HG03139 (cell line): ENCODE measurements at regions not wholly inside any gene's neighbourhood (a gene's known extent, or its start where the extent isn't known, plus 50 kb on each side); places are given as distances from the start of the nearest gene placed in this dataset.
"Not testable (repeated sequence)": the region's sequence is repeated elsewhere in the genome, so short reads cannot be mapped to it uniquely, and the experiment has no call there.

ENCODE experiments used
- ATAC-seq: cut with Tn5 transposase; IDR thresholded peaks from one replicate; pipeline ENCODE4 v1.9.1; 2021; ENCODE audit not compliant: unreplicated experiment

DNA sequence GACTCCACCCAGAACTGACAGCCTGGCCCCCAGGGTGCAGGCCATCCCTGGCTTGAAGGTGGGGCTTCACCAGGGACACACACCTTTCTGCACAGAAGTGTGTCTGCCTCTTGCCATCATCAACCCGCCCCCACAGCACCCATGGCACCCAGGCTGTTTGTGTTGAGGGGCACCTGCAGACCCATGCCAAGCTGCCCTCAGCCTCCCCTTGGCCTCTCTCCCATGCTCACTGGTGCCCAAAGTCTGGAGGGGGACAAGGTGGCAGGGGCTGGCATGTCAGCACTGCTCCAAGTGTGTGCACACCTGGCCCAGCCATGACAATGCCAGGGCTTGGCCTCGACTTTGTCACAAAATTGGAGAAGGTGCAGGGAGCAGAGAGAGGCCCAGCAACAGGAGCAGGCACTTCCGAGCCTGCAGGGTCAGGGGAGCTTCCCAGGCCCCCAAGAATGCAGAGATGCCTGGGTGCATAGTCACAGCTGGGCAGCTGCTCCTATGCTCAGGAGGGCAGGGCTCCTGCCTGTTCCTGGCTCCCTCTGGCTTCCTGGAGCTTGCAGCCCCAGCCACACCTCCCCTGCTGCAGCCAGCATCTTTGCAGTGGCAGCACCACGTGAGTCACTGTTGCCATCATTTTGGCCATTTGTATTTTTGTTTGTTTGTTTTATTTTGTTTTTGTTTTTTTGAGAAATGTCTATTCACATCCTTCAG lies 280.6 kb upstream of the UBE2E3 start:
- ATAC-seq, result no peak

DNA sequence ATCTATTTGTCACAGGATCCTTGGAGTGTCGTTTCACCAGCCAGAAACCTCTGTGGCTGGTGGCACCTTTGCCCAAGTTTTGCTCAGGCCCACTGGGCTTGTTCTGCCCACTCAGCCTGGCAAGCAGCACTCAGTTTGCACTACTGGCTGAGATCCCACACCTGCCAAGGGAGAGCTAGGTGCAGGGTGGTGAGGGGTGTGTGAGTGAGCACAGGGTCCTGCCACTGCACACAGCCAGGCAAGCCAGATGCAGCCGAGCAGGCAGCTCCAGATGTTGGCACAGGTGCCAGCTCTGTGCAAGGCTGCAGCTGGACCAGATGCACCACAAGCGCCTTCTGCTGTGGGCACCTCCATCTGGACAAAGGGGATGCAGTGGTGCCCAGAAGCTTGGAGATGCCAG lies 281.7 kb upstream of the UBE2E3 start:
- no peak for ATAC-seq

DNA sequence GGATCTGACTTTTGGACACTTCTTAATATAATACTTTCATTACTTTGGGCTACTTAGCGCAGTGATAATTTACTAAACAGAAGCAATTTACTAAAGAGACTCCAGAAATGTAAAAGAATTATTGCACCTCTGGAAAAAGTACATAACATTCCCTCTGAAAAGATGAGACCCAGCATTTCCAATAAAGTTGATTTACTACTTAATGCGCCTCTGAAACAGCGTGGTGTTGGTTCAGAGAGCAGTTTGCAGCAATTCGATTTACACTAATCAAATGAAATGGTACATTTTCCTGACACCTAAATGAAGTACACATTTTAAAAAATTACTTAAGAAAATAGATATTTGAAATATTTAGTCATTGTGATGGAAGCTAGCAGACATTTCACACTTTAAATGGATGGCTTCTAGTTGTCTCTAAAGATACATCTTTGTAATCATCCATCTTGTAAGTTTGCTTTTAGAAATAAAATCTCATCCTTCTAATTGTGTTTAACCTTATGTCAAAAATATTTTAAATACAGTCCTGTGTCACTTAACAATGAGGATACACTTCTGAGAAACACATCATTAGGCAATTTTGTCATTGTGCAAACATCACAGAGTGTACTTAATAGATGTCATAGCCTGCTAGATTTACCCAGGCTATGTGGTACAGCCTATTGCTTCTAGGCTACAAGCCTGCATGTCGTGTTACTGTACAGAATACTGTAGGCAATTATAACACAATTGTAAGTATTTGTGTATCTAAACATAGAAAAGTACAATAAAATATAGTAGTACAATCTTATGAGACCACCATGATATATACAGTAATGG lies 284.6 kb upstream of the UBE2E3 start:
- no peak for ATAC-seq

DNA sequence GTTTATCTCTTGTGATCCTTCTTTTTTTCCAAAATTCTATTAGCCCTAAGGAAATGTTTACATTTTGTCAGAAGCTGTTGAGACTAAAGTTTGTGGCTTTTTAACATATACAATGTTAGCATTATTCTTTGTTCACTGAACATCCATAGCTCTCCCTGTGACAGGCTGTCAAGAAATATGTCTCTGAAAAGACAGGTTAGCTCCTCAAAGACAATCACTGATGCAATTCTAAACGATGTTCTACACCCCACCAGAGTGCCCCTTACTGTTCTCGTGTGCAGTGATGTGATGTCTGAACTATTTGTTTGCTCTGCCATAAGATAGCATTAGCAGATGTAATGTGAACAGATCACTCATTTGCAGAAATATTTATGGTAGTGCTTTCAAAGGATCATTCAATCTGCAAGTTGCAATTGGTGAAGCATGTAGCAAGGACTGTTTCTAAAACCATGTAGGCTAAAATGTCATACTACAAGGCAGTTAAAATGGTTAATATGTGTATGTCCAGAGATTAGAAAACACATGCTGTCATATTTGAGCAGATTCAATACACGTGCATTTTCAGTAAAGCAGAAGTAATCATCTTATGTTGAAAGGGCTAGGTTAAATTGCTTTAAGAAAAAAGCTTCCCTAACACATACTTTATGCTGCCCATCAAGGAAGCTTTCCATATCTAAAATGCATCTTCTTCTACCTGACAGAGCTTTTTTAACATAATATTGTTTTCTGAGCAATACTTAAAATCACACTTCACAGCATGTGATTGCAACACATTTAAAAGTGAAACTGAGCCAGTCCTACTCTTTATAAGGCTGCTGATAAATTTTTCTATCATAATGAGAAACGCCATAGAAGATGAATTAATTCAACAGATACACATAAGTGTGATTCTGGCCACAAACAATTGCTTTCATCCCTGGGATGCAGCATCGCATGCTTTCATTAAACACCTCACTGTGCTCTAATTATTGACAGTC lies 285.7 kb upstream of the UBE2E3 start:
- no peak for ATAC-seq

DNA sequence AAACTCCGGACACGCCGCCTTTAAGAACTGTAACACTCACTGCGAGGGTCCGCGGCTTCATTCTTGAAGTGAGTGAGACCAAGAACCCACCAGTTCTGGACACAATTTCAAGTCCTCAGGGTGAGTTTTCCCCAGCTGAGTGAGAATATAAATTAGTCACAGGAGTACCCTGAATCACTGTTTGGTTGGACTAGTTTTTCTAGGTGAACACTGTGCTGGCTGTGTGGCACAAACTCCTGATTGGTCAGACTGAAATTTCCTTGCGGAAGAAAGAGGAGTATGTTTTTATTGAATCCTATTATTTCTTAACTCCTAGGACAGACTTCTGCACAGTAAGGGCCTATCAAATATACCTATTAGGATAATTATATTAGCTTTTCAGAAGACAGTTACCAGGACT lies 288.1 kb upstream of the UBE2E3 start:
- ATAC-seq, result no peak

DNA sequence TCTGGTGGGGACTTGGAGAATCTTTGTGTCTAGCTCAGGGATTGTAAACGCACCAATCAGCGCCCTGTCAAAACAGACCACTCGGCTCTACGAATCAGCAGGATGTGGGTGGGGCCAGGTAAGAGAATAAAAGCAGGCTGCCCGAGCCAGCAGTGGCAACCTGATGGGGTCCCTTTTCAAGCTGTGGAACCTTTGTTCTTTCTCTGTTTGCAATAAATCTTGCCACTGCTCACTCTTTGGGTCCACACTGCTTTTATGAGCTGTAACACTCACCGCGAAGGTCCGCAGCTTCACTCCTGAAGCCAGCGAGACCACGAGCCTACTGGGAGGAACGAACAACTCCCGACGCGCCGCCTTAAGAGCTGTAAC lies 288.6 kb upstream of the UBE2E3 start:
- not testable (repeated sequence) for ATAC-seq

DNA sequence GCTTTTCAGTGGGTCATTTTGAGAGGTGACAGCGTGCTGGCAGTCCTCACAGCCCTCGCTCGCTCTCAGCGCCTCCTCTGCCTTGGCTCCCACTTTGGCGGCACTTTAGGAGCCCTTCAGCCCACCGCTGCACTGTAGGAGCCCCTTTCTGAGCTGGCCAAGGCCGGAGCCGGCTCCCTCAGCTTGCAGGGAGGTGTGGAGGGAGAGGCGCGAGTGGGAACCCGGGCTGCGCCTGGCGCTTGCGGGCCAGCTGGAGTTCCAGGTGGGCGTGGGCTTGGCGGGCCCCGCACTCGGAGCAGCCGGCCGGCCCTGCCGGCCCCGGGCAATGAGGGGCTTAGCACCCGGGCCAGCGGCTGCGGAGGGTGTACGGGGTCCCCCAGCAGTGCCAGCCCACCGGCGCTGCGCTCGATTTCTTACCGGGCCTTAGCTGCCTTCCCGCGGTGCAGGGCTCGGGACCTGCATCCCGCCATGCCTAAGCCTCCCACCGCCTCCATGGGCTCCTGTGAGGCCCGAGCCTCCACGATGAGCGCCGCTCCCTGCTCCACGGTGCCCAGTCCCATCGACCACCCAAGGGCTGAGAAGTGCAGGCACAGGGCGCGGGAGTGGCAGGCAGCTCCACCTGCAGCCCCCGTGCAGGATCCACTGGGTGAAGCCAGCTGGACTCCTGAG lies 289.1 kb upstream of the UBE2E3 start:
- not testable (repeated sequence) for ATAC-seq

DNA sequence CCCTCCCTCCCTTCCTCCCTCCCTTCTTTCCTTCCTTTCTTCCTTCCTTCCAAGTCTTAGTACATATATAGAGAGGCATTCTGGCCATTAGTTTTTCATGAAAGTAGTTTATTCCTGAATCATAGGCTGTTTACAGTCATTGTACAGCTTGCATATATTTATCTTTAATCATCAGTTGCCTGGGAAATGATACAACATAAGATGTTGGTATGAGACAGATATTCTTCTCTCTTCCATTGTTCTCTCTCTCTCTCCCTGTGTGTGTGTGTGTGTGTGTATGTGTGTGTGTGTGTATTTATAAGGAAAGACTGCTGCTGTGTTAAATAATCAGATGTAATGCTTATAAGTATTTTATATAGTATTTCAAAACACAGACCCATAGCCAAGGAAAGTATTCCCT lies 289.8 kb upstream of the UBE2E3 start:
- no peak for ATAC-seq

DNA sequence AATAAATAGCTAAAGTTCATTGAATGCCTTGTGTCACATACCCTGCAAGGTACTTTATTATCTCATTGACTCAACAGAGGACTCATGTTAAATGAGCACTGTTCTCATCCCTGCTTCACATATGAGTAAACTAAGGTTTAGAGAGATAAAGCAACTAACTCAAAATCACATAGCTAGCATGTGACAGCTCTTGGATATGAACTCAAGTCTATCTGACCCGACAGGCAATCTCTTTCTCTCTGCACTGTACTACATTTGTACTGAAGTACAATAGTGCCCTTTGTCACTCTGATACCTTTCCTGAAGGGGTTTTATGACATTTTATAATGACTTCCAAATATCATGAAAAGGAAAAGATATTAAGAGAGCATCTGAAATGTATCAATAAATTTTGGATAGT lies 297.5 kb upstream of the UBE2E3 start:
- ATAC-seq, result no peak

DNA sequence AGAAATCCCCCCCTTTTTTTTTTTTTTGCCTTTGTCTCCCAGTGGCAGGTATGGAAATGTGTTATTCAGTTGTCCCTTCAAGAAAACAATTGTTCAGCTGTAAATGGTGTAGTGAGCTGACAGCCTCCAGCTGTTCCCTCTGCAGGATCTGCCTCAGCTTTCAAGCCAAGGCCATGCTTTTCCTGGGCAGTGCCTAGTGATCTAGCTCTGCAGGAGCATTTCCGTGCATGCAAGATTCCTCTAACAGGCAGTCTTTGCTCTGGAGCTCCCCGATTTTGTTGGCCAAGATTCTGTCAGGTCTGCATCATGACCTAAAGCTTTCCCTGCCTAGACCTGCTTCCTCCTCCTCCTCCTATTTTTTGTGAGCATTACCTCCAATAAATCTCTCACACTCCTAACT lies 300.7 kb upstream of the UBE2E3 start:
- no peak for ATAC-seq

DNA sequence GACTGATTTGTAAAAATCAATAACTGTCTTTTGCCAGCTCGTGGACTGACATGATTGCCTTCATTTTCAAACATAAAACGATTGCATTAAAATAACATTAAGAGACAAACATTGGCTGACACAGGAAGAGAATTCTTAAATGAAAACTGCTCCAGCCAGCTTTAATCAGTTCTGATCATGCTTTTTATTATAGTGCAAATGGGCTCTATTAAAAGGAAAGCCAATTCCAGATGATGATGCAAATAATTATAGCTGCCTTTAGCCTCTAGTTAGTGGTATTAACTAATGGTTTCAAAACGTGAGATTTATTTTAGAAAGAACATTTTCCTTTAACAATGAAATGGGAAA lies 301.8 kb upstream of the UBE2E3 start:
- ATAC-seq, result no peak

DNA sequence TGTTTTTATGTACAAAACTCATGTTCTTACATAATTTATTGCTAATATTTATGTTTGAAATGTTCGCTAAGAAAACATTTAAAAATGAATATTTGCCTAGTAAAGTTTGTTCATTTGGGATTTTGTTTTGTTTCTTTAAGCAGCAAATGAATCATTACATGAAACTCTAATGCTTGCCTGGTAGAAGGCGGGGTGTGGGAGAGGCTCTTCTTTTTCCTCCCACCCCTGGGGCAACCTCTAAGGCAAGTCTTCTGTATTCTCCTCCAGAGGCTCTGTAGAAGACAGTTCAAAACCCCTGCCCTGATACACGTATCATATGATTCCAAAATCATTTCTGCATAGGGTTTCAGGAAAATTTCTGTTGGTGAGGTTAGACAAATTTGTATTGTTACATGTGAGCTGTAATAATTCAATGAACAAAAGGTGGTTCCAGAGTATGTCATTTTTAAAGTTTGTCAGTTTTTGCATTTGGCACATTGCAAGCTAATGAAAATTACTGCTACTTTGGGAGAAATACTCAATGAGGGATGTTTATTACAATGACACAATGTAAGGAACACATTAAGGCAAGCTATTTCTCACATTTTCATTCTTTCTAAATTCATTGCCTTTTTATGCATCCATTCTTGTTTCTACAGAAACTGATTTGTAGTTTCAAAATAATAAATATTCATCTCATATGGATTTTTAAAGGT lies 302.3 kb upstream of the UBE2E3 start:
- ATAC-seq, result no peak

DNA sequence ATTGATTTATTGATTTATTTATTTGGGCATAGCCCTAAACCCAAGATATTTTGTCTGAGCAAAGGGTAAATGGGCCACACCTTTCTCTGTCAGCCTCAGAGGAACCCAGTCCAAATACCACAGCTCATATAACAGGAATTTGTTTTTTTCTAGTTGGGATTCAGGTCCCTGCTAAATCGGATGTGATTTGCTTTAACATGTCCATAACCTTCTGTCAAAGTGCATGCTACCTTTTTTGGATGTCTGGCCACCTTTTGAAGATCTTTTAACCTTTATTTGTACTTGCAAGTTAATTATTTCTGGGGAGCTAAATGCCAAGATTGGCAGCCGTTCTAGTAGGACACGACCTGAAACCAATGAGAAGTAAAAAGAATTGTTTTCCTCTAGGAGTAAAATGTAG lies 303.2 kb upstream of the UBE2E3 start:
- ATAC-seq, result no peak

DNA sequence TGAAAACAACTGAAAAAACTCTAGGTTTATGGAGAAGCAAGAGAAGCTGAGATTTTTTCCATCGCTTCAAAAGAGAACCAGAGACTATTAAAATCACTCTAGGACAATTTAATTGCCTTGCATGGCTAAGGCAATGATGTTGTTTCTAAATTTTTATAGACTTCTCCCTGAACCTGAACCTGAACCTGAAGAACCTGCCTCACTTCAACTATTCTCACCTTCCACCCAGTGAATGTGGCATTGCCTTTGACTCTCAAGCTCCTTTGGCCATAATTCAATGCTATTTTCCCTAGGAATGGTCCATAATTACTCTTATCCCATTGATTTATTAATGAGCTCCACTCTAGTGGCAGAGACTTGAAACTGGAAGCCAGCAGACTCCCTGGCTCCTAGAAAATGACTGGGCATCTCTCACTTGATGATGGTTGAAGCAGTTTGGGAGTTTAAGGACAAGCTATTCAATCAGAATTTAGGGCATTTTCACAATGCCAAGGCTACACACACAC lies 303.8 kb upstream of the UBE2E3 start:
- no peak for ATAC-seq

DNA sequence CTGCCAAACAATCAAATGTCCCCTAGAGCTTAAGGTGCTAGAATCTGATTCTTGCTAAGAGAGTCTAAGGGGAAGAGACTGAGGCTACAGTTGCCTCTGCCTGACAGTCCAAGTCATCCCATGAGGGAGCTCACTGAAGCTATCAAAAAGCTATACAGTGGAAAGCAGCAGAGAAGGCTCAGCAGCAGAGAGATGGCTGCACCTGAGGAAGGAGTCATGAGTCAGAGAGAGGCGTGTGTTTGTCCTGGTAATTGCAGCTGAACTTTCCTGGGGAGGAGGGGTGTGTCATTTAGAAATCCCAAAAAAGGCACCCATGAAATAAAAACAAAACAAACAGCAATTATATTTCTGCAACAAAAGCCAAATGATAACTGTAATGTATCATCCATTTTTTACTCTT lies 305.2 kb upstream of the UBE2E3 start:
- ATAC-seq, result no peak

DNA sequence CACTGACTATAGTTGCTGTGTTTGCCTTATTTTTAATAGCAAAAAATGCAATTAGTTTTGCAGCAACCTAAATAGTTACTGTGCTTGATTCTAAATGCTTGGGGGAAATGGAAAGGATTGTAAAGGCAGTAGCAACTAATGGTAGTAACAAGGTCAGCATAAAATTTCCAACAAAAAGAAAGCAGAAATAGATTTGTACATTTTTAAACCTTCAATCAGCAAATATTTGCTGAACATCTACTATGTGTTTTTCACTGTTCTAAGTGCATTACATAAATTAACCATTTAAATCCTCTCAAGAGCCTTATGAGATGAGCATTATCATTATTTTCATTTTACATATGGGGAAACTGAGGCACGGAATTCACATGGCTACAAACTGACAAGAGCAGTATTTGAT lies 308.0 kb upstream of the UBE2E3 start:
- ATAC-seq, result no peak

DNA sequence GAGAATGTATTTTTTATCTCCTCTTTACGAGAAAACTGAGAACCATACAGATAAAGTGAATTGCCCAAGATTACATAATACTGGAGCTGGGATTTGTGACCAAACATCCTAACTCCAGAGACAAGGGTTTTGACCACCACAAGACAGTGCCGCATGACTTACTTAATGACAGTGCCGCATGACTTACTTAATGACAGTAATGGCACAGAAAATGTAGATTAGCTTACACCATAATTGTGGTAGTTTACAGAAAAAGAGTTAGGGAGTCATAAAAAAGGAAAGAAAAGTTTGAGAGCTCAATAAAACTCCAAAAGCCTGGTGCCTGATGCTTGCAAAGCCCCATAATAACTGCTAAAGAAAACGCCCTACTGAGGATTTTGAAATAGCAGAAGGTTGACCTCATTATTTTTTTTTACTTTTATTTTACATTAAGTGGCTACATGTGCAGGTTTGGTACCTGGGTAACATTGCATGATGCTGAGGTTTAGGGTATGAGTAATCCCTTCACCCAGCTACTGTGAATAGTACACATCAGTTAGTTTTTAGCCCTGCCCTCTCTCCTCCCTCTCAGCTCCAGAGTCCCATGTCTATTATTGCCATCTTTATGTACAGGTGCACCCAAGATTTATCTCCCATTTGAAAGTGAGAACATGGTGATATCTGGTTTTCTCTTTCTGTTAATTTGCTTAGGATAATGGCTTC lies 310.0 kb upstream of the UBE2E3 start:
- ATAC-seq, result no peak

DNA sequence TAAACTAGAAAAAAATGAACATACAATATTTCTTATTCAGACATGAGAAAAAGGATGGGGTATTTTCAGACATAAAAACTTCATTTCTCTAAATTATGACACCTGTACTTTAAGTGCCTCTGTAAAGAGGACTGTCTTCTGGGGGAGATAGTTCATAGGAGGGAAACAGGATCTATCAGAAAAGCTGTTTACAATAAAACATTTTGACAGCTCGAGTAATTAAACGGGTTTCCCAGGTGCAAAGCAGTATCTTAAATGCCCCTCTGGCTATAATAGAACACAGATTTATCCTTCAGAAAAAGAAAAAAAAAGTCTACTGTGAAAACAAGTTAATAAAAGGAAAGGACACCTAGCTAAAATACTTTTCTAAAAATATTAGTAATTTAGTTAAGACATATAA lies 311.4 kb upstream of the UBE2E3 start:
- no peak for ATAC-seq

DNA sequence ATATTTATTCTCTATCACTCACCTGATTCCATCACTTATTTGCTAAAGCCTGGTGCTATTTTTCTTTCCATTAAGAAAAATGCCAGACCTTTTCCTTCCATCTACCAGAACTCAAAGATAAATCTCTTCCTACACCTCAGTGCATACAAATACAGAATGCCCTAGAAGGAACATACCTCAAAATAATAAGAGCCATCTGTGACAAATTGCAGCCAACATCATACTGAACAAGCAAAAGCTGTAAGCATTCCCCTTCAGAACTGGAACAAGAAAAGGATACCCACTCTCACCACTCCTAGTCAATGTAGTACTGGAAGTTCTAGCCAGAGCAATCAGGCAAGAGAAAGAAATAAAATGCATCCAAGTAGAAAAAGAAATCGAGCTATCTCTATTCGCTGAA lies 315.9 kb upstream of the UBE2E3 start:
- ATAC-seq, result no peak
